Activated B cell treated with CpG ODN at 0.5 μM for 24 hours (primary cell): ENCODE measurements at regions not wholly inside any gene's neighbourhood (a gene's known extent, or its start where the extent isn't known, plus 50 kb on each side); places are given as distances from the start of the nearest gene placed in this dataset.
"Not testable (repeated sequence)": the region's sequence is repeated elsewhere in the genome, so short reads cannot be mapped to it uniquely, and the experiment has no call there.

Experiments
- ATAC-seq: fragments of 200-7000 bp; cut with Tn5 transposase; one replicate; pipeline ENCODE4 v1.10.0; 2021; ENCODE audit warnings: low read depth, mild to moderate bottlenecking, moderate library complexity
- CTCF ChIA-PET: fragments of 350-600 bp; sonication (Branson Sonifier 250); formaldehyde crosslinking; loops from one replicate; lab custom pipeline; 2021; ENCODE audit warnings: antibody characterized with exemption; lab: Charles Lee
- POLR2A ChIA-PET: fragments of 350-600 bp; sonication (Branson Sonifier 250); formaldehyde crosslinking; loops from one replicate; lab custom pipeline; 2021; ENCODE audit warnings: antibody characterized with exemption; lab: Charles Lee
- DNase-seq: peaks from one replicate; pipeline ENCODE4 v3.0.0; 2022
- H3K27ac Mint-ChIP-seq: one replicate; pipeline ENCODE4 v1.8.0; 2020; ENCODE audit warnings: mixed read lengths
- H3K27me3 Mint-ChIP-seq: one replicate; pipeline ENCODE4 v1.8.0; 2021; ENCODE audit warnings: mixed read lengths
- H3K36me3 Mint-ChIP-seq: one replicate; pipeline ENCODE4 v1.8.0; 2021; ENCODE audit warnings: low read depth, mixed read lengths
- H3K4me1 Mint-ChIP-seq: one replicate; pipeline ENCODE4 v1.8.0; 2021; ENCODE audit warnings: mixed read lengths
- H3K4me3 Mint-ChIP-seq: one replicate; pipeline ENCODE4 v1.8.0; 2020; ENCODE audit warnings: mild to moderate bottlenecking, mixed read lengths
- H3K9me3 Mint-ChIP-seq: one replicate; pipeline ENCODE4 v1.8.0; 2020; ENCODE audit warnings: mixed read lengths
- intact Hi-C: fragments of 100-400 bp; cut with micrococcal nuclease; formaldehyde crosslinking; loops from one replicate; pipeline ENCODE4 v1.15.1; 2024
- TF ChIP-seq, protein P1 (sequence below): fragments of 200-600 bp; IDR thresholded peaks from one replicate; pipeline ENCODE4 v1.8.0; 2022; ENCODE audit warnings: antibody characterized with exemption, mild to moderate bottlenecking

DNA sequence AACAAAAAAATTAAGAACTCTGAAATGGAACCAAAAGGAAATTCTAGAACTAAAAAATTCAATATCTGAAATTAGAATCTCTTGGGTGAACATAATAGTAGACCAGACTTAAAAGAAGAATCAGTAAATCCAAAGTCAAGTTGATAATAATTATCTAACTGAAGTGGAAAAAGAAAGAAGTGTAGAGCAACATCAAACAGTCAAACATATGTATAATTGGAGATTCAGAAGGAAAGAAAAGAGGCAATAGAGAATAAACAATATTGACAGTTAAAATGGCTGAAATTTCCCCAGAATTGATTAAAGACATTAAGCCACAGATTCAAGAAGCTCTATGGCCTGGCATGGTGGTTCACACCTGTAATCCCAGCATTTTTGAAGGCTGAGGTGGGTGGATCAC, 383.6 kb downstream of the PREX1 start:
- Mint-ChIP-seq H3K4me3 (no peak overlapping the region), H3K9me3 (peaks cover 13% of the 10 kb centered on the region), H3K27ac (no peak overlapping the region), H3K27me3 (peaks cover 35% of the 10 kb centered on the region), H3K4me1 (no peaks in the 10 kb centered on the region), H3K36me3 (peaks cover 3% of the 10 kb centered on the region)
- ChIA-PET POLR2A (no interaction called here), CTCF (no interaction called here)
- intact Hi-C loops, result no loop called here
- ATAC-seq, result no peak
- DNase-seq, result no peak
- TF ChIP-seq, protein P1, sequence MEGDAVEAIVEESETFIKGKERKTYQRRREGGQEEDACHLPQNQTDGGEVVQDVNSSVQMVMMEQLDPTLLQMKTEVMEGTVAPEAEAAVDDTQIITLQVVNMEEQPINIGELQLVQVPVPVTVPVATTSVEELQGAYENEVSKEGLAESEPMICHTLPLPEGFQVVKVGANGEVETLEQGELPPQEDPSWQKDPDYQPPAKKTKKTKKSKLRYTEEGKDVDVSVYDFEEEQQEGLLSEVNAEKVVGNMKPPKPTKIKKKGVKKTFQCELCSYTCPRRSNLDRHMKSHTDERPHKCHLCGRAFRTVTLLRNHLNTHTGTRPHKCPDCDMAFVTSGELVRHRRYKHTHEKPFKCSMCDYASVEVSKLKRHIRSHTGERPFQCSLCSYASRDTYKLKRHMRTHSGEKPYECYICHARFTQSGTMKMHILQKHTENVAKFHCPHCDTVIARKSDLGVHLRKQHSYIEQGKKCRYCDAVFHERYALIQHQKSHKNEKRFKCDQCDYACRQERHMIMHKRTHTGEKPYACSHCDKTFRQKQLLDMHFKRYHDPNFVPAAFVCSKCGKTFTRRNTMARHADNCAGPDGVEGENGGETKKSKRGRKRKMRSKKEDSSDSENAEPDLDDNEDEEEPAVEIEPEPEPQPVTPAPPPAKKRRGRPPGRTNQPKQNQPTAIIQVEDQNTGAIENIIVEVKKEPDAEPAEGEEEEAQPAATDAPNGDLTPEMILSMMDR, result no peak

DNA sequence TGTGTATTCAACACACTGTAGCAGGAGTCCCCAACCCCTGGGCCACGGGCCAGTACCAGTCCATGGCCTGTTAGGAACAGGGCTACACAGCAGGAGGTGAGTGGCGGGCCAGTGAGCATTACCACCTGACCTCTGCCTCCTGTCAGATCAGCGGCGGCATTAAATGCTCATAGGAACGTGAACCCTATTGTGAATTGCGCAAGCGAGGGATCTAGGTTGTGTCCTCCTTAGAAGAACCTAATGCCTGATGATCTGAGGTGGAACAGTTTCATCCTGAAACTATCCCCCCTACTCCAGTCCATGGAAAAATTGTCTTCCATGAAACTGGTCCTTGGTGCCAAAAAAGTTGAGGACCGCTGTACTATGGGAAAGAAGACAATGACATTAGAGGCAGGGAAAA, 386.9 kb downstream of the PREX1 start:
- TF ChIP-seq, protein P1, result no peak
- DNase-seq (no peak), ATAC-seq (no peak)
- Mint-ChIP-seq H3K27ac (no peak overlapping the region), H3K4me3 (no peak overlapping the region), H3K27me3 (peaks cover 45% of the 10 kb centered on the region), H3K4me1 (no peaks in the 10 kb centered on the region), H3K9me3 (peaks cover 16% of the 10 kb centered on the region), H3K36me3 (peaks cover 3% of the 10 kb centered on the region)
- ChIA-PET POLR2A (no interaction called here), CTCF (no interaction called here)
- intact Hi-C loops, result no loop called here

DNA sequence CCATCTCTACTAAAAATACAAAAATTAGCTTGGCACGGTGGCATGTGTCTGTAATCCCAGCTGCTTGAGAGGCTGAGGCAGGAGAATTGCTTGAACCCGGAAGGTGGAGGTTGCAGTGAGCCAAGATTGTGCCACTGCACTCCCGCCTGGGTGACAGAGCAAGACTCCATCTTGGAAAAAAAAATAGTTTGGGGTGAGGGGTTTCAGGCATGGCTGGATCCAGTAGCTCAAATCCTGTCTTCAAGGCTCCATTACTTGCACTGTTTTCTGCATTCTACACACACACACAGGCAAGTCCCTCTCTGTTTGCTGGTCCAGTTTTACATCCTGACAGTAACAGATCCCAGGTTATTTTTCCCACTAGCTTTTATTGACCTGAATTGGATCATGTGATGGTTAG, 387.5 kb downstream of the PREX1 start:
- POLR2A ChIA-PET, intact Hi-C loops, CTCF ChIA-PET, DNase-seq, H3K4me1 Mint-ChIP-seq, ATAC-seq, H3K4me3 Mint-ChIP-seq, H3K36me3 Mint-ChIP-seq, H3K27ac Mint-ChIP-seq: not testable (repeated sequence)
- Mint-ChIP-seq H3K9me3 (peaks cover 13% of the 10 kb centered on the region), H3K27me3 (peaks cover 45% of the 10 kb centered on the region)

DNA sequence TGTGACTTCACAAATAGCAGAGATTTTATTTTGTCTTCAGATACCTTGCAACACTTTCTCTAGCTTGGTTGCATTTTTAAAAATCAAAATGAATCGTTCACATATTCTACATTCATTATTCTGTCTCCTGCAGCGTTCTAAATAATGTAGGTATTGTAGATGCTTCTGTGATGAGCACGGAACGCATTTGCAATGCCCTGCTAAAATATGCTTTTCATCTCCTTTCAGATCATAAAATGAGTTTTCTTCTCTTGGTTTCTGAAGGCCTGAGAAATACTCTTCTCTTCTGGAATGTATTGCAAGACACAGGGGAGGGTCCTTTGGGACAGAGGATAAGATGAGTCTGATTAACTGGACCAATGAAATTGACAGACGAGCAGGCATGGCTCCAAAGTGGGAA, 390.7 kb downstream of the PREX1 start:
- POLR2A ChIA-PET, result no interaction called here
- Mint-ChIP-seq H3K4me1 (peaks cover 2% of the 10 kb centered on the region), H3K27me3 (peaks cover 37% of the 10 kb centered on the region), H3K9me3 (peaks cover 3% of the 10 kb centered on the region), H3K27ac (no peak overlapping the region), H3K36me3 (no peaks in the 10 kb centered on the region), H3K4me3 (no peak overlapping the region)
- intact Hi-C loops, result no loop called here
- ATAC-seq, result no peak
- CTCF ChIA-PET, result no interaction called here
- no peak for DNase-seq
- TF ChIP-seq, protein P1, result no peak

DNA sequence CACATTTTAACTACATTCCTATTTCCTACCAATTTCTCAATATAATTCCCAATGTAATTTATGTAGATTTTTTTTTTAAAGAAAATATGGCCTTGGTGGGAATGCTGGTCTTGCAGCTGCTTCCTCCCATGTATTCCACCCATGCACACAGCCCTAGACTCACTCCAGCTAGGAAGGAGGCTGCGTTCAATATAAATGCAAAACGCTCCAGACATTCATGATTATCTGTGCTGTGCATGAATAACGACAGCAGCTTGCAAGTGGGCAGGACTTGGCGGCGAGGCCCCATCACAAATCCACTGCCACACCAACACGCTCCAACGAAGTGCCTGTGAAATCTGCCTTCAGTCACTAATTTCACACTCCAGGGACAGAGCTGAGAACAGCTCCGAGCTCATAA, 391.2 kb downstream of the PREX1 start:
- POLR2A ChIA-PET, CTCF ChIA-PET, DNase-seq, H3K4me3 Mint-ChIP-seq, H3K27ac Mint-ChIP-seq, ATAC-seq, intact Hi-C loops, H3K36me3 Mint-ChIP-seq, H3K9me3 Mint-ChIP-seq, H3K4me1 Mint-ChIP-seq: not testable (repeated sequence)
- peaks cover 34% of the 10 kb centered on the region for H3K27me3 Mint-ChIP-seq

DNA sequence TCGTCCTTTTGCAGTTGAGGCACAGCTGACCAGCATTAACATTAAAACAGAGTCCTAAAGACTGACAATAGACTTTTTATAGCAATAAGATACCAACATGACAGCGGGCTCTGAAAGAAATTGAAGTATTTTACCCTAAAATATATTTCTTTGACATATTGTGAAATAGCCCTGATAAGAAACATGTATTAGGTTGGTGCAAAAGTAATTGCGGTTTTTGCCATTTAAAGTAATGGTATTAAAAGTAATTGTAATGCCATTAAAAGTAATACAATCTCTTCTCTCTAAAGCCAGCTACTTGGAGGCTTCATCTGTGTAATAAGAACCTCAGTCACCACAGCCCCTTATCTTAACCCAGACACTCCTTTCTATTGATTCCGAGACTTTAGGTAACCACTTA, 394.6 kb downstream of the PREX1 start:
- peaks cover 11% of the 10 kb centered on the region for H3K4me1 Mint-ChIP-seq
- ATAC-seq (no peak), DNase-seq (no peak)
- no peak overlapping the region for H3K27ac Mint-ChIP-seq
- peaks cover 9% of the 10 kb centered on the region for H3K9me3 Mint-ChIP-seq
- no peak overlapping the region for H3K4me3 Mint-ChIP-seq
- H3K27me3 Mint-ChIP-seq, result peaks cover 16% of the 10 kb centered on the region
- intact Hi-C loops, result no loop called here
- TF ChIP-seq, protein P1, result no peak
- CTCF ChIA-PET, result no interaction called here
- POLR2A ChIA-PET, result no interaction called here
- H3K36me3 Mint-ChIP-seq, result no peaks in the 10 kb centered on the region
